ENCODE measurements at regions not wholly inside any gene's neighbourhood (a gene's known extent, or its start where the extent isn't known, plus 50 kb on each side); places are given as distances from the start of the nearest gene placed in this dataset.

GRCh38 chr9:27924502-27924901, 351.2 kb upstream of the C9orf72 start:
- Mint-ChIP-seq H3K4me1 (no peaks in the 10 kb centered on the region), H3K4me3 (no peak overlapping the region), H3K9me3 (peaks cover 0 to 3% (median 0%) of the 10 kb centered on the region in 9 donors), H3K27me3 (no peaks in the 10 kb centered on the region), H3K36me3 (no peaks in the 10 kb centered on the region), H3K27ac (no peak overlapping the region)
- POLR2A ChIA-PET, result no interaction called here
- no peak for ATAC-seq
- DNase-seq, result no peak

GRCh38 chr9:27925815-27926214, 352.5 kb upstream of the C9orf72 start:
- ATAC-seq (no peak), DNase-seq (no peak)
- POLR2A ChIA-PET, result no interaction called here
- no peaks in the 10 kb centered on the region for H3K4me1 Mint-ChIP-seq
- no peak overlapping the region for H3K4me3 Mint-ChIP-seq
- H3K27me3 Mint-ChIP-seq, result no peaks in the 10 kb centered on the region
- H3K27ac Mint-ChIP-seq, result no peak overlapping the region
- no peaks in the 10 kb centered on the region for H3K36me3 Mint-ChIP-seq
- peaks cover 0 to 3% (median 0%) of the 10 kb centered on the region in 9 donors for H3K9me3 Mint-ChIP-seq

- H3K27me3 Mint-ChIP-seq, result no peaks in the 10 kb centered on the region
- no peaks in the 10 kb centered on the region for H3K4me1 Mint-ChIP-seq
- no peak overlapping the region for H3K27ac Mint-ChIP-seq
- no peaks in the 10 kb centered on the region for H3K9me3 Mint-ChIP-seq
- H3K4me3 Mint-ChIP-seq, result no peak overlapping the region
- ATAC-seq (no peak), DNase-seq (no peak)
- POLR2A ChIA-PET, result no interaction called here
- no peaks in the 10 kb centered on the region for H3K36me3 Mint-ChIP-seq
Observed at GRCh38 chr9:27929841-27930240, 356.6 kb upstream of the C9orf72 start.

GRCh38 chr9:27933210-27934025, 360.1 kb upstream of the C9orf72 start:
- ATAC-seq (no peak), DNase-seq (no peak)
- POLR2A ChIA-PET, result no interaction called here
- Mint-ChIP-seq H3K36me3 (no peaks in the 10 kb centered on the region), H3K27ac (no peak overlapping the region), H3K27me3 (peaks cover 0 to 2% (median 0%) of the 10 kb centered on the region in 5 donors), H3K4me1 (no peaks in the 10 kb centered on the region), H3K4me3 (no peak overlapping the region), H3K9me3 (no peaks in the 10 kb centered on the region)

GRCh38 chr9:27934471-27934870, 361.2 kb upstream of the C9orf72 start:
- DNase-seq, result no peak
- POLR2A ChIA-PET, result no interaction called here

DNA sequence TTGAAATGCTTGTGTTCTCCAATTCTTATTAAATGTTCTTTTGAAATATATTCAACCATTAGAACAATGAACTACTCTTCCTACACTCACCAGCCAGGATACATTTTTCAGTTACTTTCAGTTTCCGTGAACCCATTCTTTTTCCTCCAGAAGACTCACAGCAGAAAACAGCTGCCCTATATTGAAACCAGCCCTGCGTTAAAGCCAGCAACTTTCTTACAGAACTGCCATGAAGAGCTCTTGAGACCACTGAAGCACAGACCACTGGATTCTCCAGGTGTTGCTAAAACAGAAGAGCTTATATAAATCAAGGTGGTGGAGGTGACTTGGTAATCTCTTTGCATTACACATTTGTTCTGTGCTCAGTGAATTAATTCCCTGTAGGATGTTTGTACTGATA, 365.9 kb upstream of the C9orf72 start:
- no peaks in the 10 kb centered on the region for H3K4me1 Mint-ChIP-seq
- H3K4me3 Mint-ChIP-seq, result no peak overlapping the region
- ATAC-seq, result no peak
- peaks cover 0 to 9% (median 0%) of the 10 kb centered on the region in 9 donors for H3K9me3 Mint-ChIP-seq
- H3K36me3 Mint-ChIP-seq, result no peaks in the 10 kb centered on the region
- POLR2A ChIA-PET, result no interaction called here
- H3K27ac Mint-ChIP-seq, result no peak overlapping the region
- peaks cover 0 to 3% (median 0%) of the 10 kb centered on the region in 5 donors for H3K27me3 Mint-ChIP-seq
- DNase-seq, result no peak

More at GRCh38 chr9:27934471-27934870, 361.2 kb upstream of the C9orf72 start:
- H3K36me3 Mint-ChIP-seq, result no peaks in the 10 kb centered on the region
- H3K9me3 Mint-ChIP-seq, result no peaks in the 10 kb centered on the region
- no peak for ATAC-seq
- H3K27me3 Mint-ChIP-seq, result peaks cover 0 to 3% (median 0%) of the 10 kb centered on the region in 5 donors
- H3K4me1 Mint-ChIP-seq, result no peaks in the 10 kb centered on the region
- H3K27ac Mint-ChIP-seq, result no peak overlapping the region
- no peak overlapping the region for H3K4me3 Mint-ChIP-seq

GRCh38 chr9:27940535-27940934, 367.3 kb upstream of the C9orf72 start:
- Mint-ChIP-seq H3K27ac (no peak overlapping the region), H3K27me3 (peaks cover 0 to 3% (median 0%) of the 10 kb centered on the region in 5 donors), H3K9me3 (peaks cover 0 to 9% (median 0%) of the 10 kb centered on the region in 9 donors), H3K4me1 (no peaks in the 10 kb centered on the region), H3K4me3 (no peak overlapping the region), H3K36me3 (no peaks in the 10 kb centered on the region)
- DNase-seq (no peak), ATAC-seq (no peak)
- POLR2A ChIA-PET, result no interaction called here

DNA sequence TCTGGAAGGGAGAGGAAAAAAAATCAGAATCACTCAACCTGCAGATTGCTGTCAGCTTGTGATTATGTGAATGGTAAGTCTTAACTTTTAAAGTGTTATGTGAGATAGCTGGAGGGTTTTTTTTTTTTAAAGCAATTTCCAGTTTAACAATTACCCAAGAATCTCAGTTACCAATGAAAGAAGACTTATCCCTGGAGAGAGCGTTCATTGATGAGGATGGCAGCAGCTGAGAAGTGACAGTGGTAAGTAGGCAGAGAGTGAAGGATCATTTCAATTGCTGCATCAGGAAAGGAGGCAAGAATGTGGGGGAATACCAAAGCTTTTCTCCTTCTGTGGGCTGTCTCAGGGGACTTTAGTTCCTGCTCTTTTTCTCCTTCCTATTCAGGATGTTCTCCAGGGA, 370.2 kb upstream of the C9orf72 start:
- Mint-ChIP-seq H3K27ac (no peak overlapping the region), H3K36me3 (no peaks in the 10 kb centered on the region), H3K4me1 (no peaks in the 10 kb centered on the region), H3K4me3 (no peak overlapping the region), H3K27me3 (peaks cover 0 to under 1% (median 0%) of the 10 kb centered on the region in 5 donors), H3K9me3 (peaks cover 0 to 9% (median 0%) of the 10 kb centered on the region in 9 donors)
- DNase-seq (no peak), ATAC-seq (no peak)
- POLR2A ChIA-PET, result no interaction called here

DNA sequence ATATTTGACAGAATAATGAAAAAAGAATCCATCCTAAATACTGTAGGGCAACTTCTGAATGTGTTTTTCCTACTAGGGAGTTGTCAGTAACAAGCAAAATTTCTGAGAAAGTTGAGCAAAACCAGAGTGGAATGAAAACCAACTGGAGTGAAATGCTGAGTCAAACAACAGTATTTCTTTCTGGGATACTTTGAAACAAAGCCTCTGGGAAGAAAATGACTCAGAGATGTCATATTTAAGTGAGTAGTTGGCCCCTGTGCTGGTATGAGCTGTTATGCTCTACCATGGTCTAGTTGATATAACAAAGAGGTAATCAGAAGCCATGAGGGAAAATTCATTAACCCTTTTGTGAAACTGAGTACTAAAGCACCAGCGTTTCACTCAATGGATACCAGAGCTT, 372.1 kb upstream of the C9orf72 start:
- ATAC-seq, result no peak
- Mint-ChIP-seq H3K27me3 (no peaks in the 10 kb centered on the region), H3K9me3 (peaks cover 0 to 21% (median 0%) of the 10 kb centered on the region in 9 donors), H3K27ac (no peak overlapping the region), H3K4me3 (no peak overlapping the region), H3K4me1 (no peaks in the 10 kb centered on the region), H3K36me3 (no peaks in the 10 kb centered on the region)
- POLR2A ChIA-PET, result no interaction called here
- no peak for DNase-seq

DNA sequence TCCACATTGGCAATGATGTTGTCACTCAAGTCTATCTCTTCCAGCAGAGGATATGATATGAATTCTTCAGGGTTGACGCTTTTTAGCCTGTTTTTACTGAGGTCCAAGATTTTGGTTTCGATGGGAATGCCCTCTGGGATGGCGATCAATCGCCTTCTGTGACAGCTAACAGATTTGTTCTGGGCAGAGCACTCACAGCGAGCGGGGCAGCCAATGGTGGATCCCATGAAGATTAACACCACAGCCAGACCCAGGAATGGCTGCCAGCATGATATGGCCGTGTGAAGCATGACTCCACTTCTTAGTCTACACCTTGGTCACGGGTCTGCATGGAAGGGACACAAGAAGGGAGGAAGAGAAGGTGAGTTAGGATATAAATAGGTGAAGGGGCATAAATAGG, 377.1 kb upstream of the C9orf72 start:
- DNase-seq (no peak), ATAC-seq (no peak)
- Mint-ChIP-seq H3K4me3 (no peak overlapping the region), H3K27me3 (peaks cover 0 to 1% (median 0%) of the 10 kb centered on the region in 5 donors), H3K27ac (no peak overlapping the region), H3K36me3 (no peaks in the 10 kb centered on the region), H3K9me3 (peaks cover 0 to 21% (median 0%) of the 10 kb centered on the region in 9 donors), H3K4me1 (no peaks in the 10 kb centered on the region)
- POLR2A ChIA-PET, result no interaction called here

GRCh38 chr9:27954858-27955257, 381.6 kb upstream of the C9orf72 start:
- Mint-ChIP-seq H3K4me1 (no peaks in the 10 kb centered on the region), H3K27me3 (peaks cover 0 to 1% (median 0%) of the 10 kb centered on the region in 5 donors), H3K4me3 (no peak overlapping the region), H3K36me3 (no peaks in the 10 kb centered on the region), H3K9me3 (peaks cover 0 to 13% (median 0%) of the 10 kb centered on the region in 9 donors), H3K27ac (no peak overlapping the region)
- POLR2A ChIA-PET, result no interaction called here
- no peak for ATAC-seq
- DNase-seq, result no peak

GRCh38 chr9:27963836-27964235, 390.6 kb upstream of the C9orf72 start:
- Mint-ChIP-seq H3K4me1 (no peaks in the 10 kb centered on the region), H3K9me3 (peaks cover 0 to 12% (median 0%) of the 10 kb centered on the region in 9 donors), H3K4me3 (no peak overlapping the region), H3K36me3 (no peaks in the 10 kb centered on the region), H3K27ac (no peak overlapping the region), H3K27me3 (peaks cover 0 to 5% (median 0%) of the 10 kb centered on the region in 5 donors)
- ATAC-seq (no peak), DNase-seq (no peak)
- POLR2A ChIA-PET, result no interaction called here

DNA sequence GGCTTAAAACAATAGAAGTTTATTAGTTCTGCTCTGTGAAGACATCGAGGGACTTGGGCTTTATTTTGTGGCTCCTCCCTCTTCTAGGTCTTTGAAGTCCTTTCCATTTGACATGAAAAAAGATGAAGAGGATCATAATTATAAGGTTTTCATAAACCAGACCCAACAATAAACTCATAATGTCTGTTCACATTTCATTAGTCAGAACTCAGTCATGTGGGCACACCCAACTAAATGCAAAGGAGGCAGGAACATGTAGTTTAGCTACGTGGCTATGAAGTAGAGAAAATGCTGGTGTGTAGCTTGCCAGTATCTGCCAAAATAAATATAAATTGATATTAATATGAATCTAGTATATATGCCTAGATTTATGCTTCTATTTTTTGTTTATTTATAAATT, 393.9 kb upstream of the C9orf72 start:
- no peak overlapping the region for H3K27ac Mint-ChIP-seq
- H3K9me3 Mint-ChIP-seq, result peaks cover 0 to 12% (median 0%) of the 10 kb centered on the region in 9 donors
- DNase-seq, result no peak
- no peaks in the 10 kb centered on the region for H3K36me3 Mint-ChIP-seq
- H3K4me3 Mint-ChIP-seq, result no peak overlapping the region
- peaks cover 0 to 5% (median 0%) of the 10 kb centered on the region in 5 donors for H3K27me3 Mint-ChIP-seq
- no peaks in the 10 kb centered on the region for H3K4me1 Mint-ChIP-seq
- POLR2A ChIA-PET, result no interaction called here
- no peak for ATAC-seq

GRCh38 chr9:27977931-27978330, 404.6 kb upstream of the C9orf72 start:
- POLR2A ChIA-PET, result no interaction called here

More at GRCh38 chr9:27977931-27978330, 404.6 kb upstream of the C9orf72 start:
- Mint-ChIP-seq H3K9me3 (peaks cover 0 to 1% (median 0%) of the 10 kb centered on the region in 9 donors), H3K4me1 (no peaks in the 10 kb centered on the region), H3K27me3 (peaks cover 0 to 1% (median 0%) of the 10 kb centered on the region in 5 donors), H3K4me3 (no peak overlapping the region), H3K27ac (no peak overlapping the region), H3K36me3 (no peaks in the 10 kb centered on the region)
- ATAC-seq, result no peak
- no peak for DNase-seq

Measured in naive thymus-derived CD8-positive, alpha-beta T cell (primary cell).